ENCODE measurements at regions not wholly inside any gene's neighbourhood (a gene's known extent, or its start where the extent isn't known, plus 50 kb on each side); places are given as distances from the start of the nearest gene placed in this dataset.
A peak's percentile ranks its signal among the peaks of the same experiment; 100 is the strongest.
"Not testable (repeated sequence)": the region's sequence is repeated elsewhere in the genome, so short reads cannot be mapped to it uniquely, and the experiment has no call there.

- no peak for DNase-seq
Measured at GRCh38 chr11:86861810-86862209, 61.5 kb downstream of the PRSS23 start.

GRCh38 chr11:86863476-86863875, 63.1 kb downstream of the PRSS23 start:
- no peak for DNase-seq

- no peak for DNase-seq
Measured at GRCh38 chr11:86865436-86865835, 65.1 kb downstream of the PRSS23 start.

GRCh38 chr11:86869531-86869930, 69.2 kb downstream of the PRSS23 start:
- DNase-seq: no peak

GRCh38 chr11:86869966-86870570, 69.7 kb downstream of the PRSS23 start:
- peak; percentile 25 for DNase-seq

- DNase-seq: no peak
Measured at GRCh38 chr11:86873573-86874083, 73.3 kb downstream of the PRSS23 start.

- DNase-seq: no peak
Measured at GRCh38 chr11:86874304-86875056, 74.1 kb downstream of the PRSS23 start.

DNA sequence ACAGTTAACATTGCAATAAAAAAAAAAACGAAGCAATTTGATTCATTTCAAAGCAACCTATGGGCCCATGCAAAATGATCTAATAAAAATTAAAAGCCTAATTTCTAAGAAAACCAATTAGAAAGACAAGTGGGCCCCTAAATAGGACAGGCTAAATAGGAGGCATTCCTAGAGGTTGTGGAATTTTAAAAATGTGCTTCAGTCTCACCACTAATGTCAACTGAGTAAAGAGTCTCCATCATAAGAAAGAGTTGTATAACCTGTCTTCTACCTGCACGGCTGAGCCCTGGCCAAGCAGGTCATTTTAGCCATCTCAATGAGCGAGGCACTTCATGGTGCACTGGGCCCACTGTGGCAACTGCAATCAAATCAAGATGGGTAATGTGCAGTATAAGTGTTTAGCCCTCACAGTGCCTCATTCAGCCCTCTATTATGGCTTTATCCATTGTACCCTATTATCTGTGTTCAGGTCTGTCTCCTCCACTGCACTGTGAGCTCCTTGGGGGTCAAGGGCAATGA, 76.4 kb downstream of the PRSS23 start:
- DNase-seq: no peak

GRCh38 chr11:86877503-86877902, 77.2 kb downstream of the PRSS23 start:
- no peak for DNase-seq

- DNase-seq: not testable (repeated sequence)
Measured at GRCh38 chr11:86879241-86879640, 76.0 kb downstream of the FZD4 start.

DNA sequence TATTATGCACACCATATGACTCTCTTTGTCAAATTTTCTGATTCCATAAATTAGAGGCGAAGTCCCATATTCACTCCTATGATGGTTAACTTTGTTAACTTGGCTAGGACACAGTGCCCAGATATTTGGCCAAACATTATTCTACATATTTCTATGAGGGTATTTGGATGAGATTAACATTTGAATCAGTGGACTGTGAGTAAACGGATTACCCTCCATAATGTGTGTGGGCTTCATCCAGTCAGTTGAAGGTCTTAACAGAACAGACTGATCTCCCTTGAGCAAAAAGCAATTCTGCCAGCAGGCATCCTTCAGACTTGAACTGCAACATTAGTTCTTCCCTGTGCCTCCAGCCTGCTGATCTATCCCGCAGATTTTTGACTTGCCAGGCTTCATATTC, 69.9 kb downstream of the FZD4 start:
- DNase-seq: no peak

GRCh38 chr11:86888164-86889000, 66.8 kb downstream of the FZD4 start:
- no peak for DNase-seq

GRCh38 chr11:86889001-86889341, 66.2 kb downstream of the FZD4 start:
- DNase-seq: no peak

- DNase-seq: no peak
Measured at GRCh38 chr11:86891036-86891435, 64.2 kb downstream of the FZD4 start.

DNA sequence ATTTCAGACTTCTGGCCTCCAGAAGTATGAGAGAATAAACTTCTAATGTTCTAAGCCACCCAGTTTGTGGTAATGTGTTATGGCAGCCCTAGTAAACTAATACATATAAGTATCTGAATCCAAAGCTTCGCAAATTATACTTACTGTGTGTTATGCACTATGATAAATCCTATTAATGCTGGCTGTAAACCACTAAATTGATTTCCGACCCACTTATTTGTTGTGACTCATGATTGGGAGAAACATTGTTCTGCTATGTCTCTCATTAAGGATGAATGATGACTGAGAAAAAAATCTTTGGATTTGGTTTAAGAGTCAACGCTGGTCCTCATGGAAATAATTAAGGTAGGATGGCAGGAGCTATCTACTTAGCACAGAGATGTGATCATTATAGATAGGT, 62.0 kb downstream of the FZD4 start:
- DNase-seq: no peak
